Liver (tissue), 8 donors: ENCODE measurements at regions not wholly inside any gene's neighbourhood (a gene's known extent, or its start where the extent isn't known, plus 50 kb on each side); places are given as distances from the start of the nearest gene placed in this dataset.

ENCODE experiments used
- DNase-seq: peaks from one replicate; pipeline ENCODE4 v3.0.0-alpha.2; 2017; ENCODE audit warnings: low spot score
- H3K27ac ChIP-seq, 2 donors: one replicate each; pipeline ENCODE4 v1.7.0; 2013; ENCODE audit warnings: inconsistent platforms in 2 of 2, low read length in 2 of 2, control low read depth in 1 of 2, low read depth in 1 of 2, mild to moderate bottlenecking in 1 of 2
- H3K27me3 ChIP-seq, 4 donors: one replicate each; pipeline versions ENCODE4 v1.6.1 to v1.7.0; 2013; ENCODE audit warnings: low read length in 3 of 4, inconsistent platforms in 1 of 4, mild to moderate bottlenecking in 1 of 4, moderate library complexity in 1 of 4; ENCODE audit not compliant: control insufficient read depth in 4 of 4, insufficient read depth in 4 of 4
- H3K36me3 ChIP-seq, 4 donors: one replicate each; pipeline versions ENCODE4 v1.6.1 to v1.7.0; 2013; ENCODE audit warnings: low read length in 3 of 4, mild to moderate bottlenecking in 3 of 4, low read depth in 1 of 4, moderate library complexity in 1 of 4; ENCODE audit not compliant: control insufficient read depth in 4 of 4, insufficient read depth in 3 of 4
- H3K4me1 ChIP-seq, 4 donors: one replicate each; pipeline versions ENCODE4 v1.6.1 to v1.7.0; 2013; ENCODE audit warnings: low read length in 3 of 4, mild to moderate bottlenecking in 3 of 4, moderate library complexity in 1 of 4; ENCODE audit not compliant: control insufficient read depth in 4 of 4, insufficient read depth in 4 of 4
- H3K4me3 ChIP-seq, 3 donors: one replicate each; pipeline versions ENCODE4 v1.6.1 to v1.7.0; 2013; ENCODE audit warnings: low read length in 3 of 3, control low read depth in 1 of 3, low read depth in 1 of 3, mild to moderate bottlenecking in 1 of 3
- H3K9ac ChIP-seq, 2 donors: one replicate each; pipeline ENCODE4 v1.7.0; 2013; ENCODE audit warnings: low read length in 2 of 2, mild to moderate bottlenecking in 2 of 2, moderate library complexity in 2 of 2, control low read depth in 1 of 2, low read depth in 1 of 2
- H3K9me3 ChIP-seq, 4 donors: one replicate each; pipeline versions ENCODE4 v1.6.1 to v1.7.0; 2013; ENCODE audit warnings: low read length in 3 of 4; ENCODE audit not compliant: control insufficient read depth in 4 of 4
- EGR1 ChIP-seq, 2 donors: IDR thresholded peaks; 2 replicates each; pipeline ENCODE4 v1.6.1; 2016 to 2018; ENCODE audit warnings: antibody characterized with exemption in 2 of 2, low read depth in 2 of 2
- FOXA1 ChIP-seq: IDR thresholded peaks from 2 replicates; pipeline ENCODE4 v1.6.1; 2016; ENCODE audit warnings: antibody characterized with exemption
- FOXA2 ChIP-seq: IDR thresholded peaks from 2 replicates; pipeline ENCODE4 v1.6.1; 2016; ENCODE audit warnings: antibody characterized with exemption
- GABPA ChIP-seq, 2 donors: IDR thresholded peaks in 1 of 2; conservative IDR thresholded peaks in 1 of 2; 2 replicates each; pipeline ENCODE4 v1.6.1; 2016; ENCODE audit warnings: antibody characterized with exemption in 2 of 2, mild to moderate bottlenecking in 1 of 2, moderate library complexity in 1 of 2
- HNF4A ChIP-seq, 2 donors: conservative IDR thresholded peaks; 2 replicates each; pipeline ENCODE4 v1.6.1; 2016; ENCODE audit warnings: antibody characterized with exemption in 2 of 2, mild to moderate bottlenecking in 2 of 2
- HNF4G ChIP-seq: IDR thresholded peaks from 2 replicates; pipeline ENCODE4 v1.6.1; 2016; ENCODE audit warnings: antibody characterized with exemption
- JUND ChIP-seq, 2 donors: IDR thresholded peaks; 2 replicates each; pipeline ENCODE4 v1.6.1; 2016; ENCODE audit warnings: antibody characterized with exemption in 2 of 2
- NR2F2 ChIP-seq: IDR thresholded peaks from 2 replicates; pipeline ENCODE4 v1.6.1; 2016; ENCODE audit warnings: antibody characterized with exemption
- RAD21 ChIP-seq, 2 donors: IDR thresholded peaks; 2 replicates each; pipeline ENCODE4 v1.6.1; 2016; ENCODE audit warnings: antibody characterized with exemption in 2 of 2, mild to moderate bottlenecking in 2 of 2
- SP1 ChIP-seq: IDR thresholded peaks from 2 replicates; pipeline ENCODE4 v1.6.1; 2018; ENCODE audit warnings: antibody characterized with exemption, mild to moderate bottlenecking
- TAF1 ChIP-seq: conservative IDR thresholded peaks from 2 replicates; pipeline ENCODE4 v1.6.1; 2016; ENCODE audit warnings: antibody characterized with exemption, mild to moderate bottlenecking
- YY1 ChIP-seq: IDR thresholded peaks from 2 replicates; pipeline ENCODE4 v1.6.1; 2016; ENCODE audit warnings: antibody characterized with exemption, mild to moderate bottlenecking
- WGBS: extraction: QIAGEN DNeasy Blood & Tissue Kit; methylation state at CpG from one replicate; pipeline ENCODE4 v1.1.7; 2013; 5-methylcytosine and 5-hydroxymethylcytosine counted together
- TF ChIP-seq, protein P1 (sequence below): fragments of 150-350 bp; IDR thresholded peaks from 2 replicates; pipeline ENCODE4 v1.5.1; 2017; ENCODE audit warnings: improper control_type of control experiment, low read depth, low read length; ENCODE audit not compliant: missing input control
- TF ChIP-seq, protein P2 (sequence below): IDR thresholded peaks from 2 replicates; pipeline ENCODE4 v1.6.1; 2016; ENCODE audit warnings: antibody characterized with exemption, mild to moderate bottlenecking
- TF ChIP-seq, protein P3 (sequence below): IDR thresholded peaks from 2 replicates; pipeline ENCODE4 v1.6.1; 2016; ENCODE audit warnings: antibody characterized with exemption
- TF ChIP-seq, protein P4 (sequence below): IDR thresholded peaks from 2 replicates; pipeline ENCODE4 v1.6.1; 2016; ENCODE audit warnings: antibody characterized with exemption
- TF ChIP-seq, protein P5 (sequence below): IDR thresholded peaks from 2 replicates; pipeline ENCODE4 v1.6.1; 2016; ENCODE audit warnings: antibody characterized with exemption
- donor health status: healthy.
- donor health status: healthy.
- donor health status: healthy.
- donor health status: healthy.
- donor health status: healthy.

DNA sequence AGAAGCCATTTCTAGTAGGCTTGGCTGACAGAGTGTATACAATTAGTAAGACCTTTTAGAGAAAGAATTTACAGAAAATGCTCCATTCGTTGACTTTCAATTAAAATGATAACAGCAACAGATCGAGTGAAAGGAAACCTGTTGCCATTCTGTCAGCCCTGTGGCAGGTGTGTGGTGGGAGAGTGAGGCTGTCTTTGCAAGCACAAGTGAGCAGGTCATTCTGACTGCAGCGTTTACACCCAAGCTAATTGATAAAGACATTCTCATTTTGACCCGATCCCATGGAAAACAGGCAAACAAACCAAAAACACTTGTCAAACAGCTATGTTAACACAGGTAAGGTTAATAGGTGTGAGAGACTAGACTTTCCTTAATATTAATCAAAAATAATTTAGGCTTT is 257.3 kb downstream of the PTBP2 start:
- DNase-seq = no peak
- TF ChIP-seq GABPA (IDR thresholded peaks at IDR 0.05 in 1 of 2, conservative IDR thresholded peaks at IDR 0.05 in 1 of 2) = no peak
- no peak for TF ChIP-seq TAF1
- no peak for TF ChIP-seq FOXA1
- no peak for TF ChIP-seq RAD21 (IDR thresholded peaks at IDR 0.05)
- TF ChIP-seq HNF4G = no peak
- TF ChIP-seq, protein P1, sequence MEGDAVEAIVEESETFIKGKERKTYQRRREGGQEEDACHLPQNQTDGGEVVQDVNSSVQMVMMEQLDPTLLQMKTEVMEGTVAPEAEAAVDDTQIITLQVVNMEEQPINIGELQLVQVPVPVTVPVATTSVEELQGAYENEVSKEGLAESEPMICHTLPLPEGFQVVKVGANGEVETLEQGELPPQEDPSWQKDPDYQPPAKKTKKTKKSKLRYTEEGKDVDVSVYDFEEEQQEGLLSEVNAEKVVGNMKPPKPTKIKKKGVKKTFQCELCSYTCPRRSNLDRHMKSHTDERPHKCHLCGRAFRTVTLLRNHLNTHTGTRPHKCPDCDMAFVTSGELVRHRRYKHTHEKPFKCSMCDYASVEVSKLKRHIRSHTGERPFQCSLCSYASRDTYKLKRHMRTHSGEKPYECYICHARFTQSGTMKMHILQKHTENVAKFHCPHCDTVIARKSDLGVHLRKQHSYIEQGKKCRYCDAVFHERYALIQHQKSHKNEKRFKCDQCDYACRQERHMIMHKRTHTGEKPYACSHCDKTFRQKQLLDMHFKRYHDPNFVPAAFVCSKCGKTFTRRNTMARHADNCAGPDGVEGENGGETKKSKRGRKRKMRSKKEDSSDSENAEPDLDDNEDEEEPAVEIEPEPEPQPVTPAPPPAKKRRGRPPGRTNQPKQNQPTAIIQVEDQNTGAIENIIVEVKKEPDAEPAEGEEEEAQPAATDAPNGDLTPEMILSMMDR = no peak
- TF ChIP-seq HNF4A (conservative IDR thresholded peaks at IDR 0.05) = no peak
- TF ChIP-seq EGR1 (IDR thresholded peaks at IDR 0.05; ENCODE audit: low read depth in 2 of 2) = no peak
- TF ChIP-seq, protein P2, sequence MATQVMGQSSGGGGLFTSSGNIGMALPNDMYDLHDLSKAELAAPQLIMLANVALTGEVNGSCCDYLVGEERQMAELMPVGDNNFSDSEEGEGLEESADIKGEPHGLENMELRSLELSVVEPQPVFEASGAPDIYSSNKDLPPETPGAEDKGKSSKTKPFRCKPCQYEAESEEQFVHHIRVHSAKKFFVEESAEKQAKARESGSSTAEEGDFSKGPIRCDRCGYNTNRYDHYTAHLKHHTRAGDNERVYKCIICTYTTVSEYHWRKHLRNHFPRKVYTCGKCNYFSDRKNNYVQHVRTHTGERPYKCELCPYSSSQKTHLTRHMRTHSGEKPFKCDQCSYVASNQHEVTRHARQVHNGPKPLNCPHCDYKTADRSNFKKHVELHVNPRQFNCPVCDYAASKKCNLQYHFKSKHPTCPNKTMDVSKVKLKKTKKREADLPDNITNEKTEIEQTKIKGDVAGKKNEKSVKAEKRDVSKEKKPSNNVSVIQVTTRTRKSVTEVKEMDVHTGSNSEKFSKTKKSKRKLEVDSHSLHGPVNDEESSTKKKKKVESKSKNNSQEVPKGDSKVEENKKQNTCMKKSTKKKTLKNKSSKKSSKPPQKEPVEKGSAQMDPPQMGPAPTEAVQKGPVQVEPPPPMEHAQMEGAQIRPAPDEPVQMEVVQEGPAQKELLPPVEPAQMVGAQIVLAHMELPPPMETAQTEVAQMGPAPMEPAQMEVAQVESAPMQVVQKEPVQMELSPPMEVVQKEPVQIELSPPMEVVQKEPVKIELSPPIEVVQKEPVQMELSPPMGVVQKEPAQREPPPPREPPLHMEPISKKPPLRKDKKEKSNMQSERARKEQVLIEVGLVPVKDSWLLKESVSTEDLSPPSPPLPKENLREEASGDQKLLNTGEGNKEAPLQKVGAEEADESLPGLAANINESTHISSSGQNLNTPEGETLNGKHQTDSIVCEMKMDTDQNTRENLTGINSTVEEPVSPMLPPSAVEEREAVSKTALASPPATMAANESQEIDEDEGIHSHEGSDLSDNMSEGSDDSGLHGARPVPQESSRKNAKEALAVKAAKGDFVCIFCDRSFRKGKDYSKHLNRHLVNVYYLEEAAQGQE = no peak
- TF ChIP-seq SP1 = no peak
- TF ChIP-seq FOXA2 = no peak
- TF ChIP-seq YY1 = no peak
- TF ChIP-seq NR2F2 = no peak
- TF ChIP-seq, protein P3, sequence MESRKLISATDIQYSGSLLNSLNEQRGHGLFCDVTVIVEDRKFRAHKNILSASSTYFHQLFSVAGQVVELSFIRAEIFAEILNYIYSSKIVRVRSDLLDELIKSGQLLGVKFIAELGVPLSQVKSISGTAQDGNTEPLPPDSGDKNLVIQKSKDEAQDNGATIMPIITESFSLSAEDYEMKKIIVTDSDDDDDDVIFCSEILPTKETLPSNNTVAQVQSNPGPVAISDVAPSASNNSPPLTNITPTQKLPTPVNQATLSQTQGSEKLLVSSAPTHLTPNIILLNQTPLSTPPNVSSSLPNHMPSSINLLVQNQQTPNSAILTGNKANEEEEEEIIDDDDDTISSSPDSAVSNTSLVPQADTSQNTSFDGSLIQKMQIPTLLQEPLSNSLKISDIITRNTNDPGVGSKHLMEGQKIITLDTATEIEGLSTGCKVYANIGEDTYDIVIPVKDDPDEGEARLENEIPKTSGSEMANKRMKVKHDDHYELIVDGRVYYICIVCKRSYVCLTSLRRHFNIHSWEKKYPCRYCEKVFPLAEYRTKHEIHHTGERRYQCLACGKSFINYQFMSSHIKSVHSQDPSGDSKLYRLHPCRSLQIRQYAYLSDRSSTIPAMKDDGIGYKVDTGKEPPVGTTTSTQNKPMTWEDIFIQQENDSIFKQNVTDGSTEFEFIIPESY = no peak
- TF ChIP-seq, protein P4, sequence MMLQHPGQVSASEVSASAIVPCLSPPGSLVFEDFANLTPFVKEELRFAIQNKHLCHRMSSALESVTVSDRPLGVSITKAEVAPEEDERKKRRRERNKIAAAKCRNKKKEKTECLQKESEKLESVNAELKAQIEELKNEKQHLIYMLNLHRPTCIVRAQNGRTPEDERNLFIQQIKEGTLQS = no peak
- TF ChIP-seq JUND (IDR thresholded peaks at IDR 0.05) = no peak
- TF ChIP-seq, protein P5, sequence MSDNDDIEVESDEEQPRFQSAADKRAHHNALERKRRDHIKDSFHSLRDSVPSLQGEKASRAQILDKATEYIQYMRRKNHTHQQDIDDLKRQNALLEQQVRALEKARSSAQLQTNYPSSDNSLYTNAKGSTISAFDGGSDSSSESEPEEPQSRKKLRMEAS = no peak
- peaks cover 0 to 3% (median 0%) of the 10 kb centered on the region in 4 donors for H3K9me3 ChIP-seq
- no peak overlapping the region for H3K27ac ChIP-seq
- WGBS = 53% methylated on average over 4 of the region's 4 CpGs
- no peak overlapping the region for H3K4me3 ChIP-seq
- H3K36me3 ChIP-seq = no peaks in the 10 kb centered on the region
- H3K27me3 ChIP-seq = no peaks in the 10 kb centered on the region
- no peaks in the 10 kb centered on the region for H3K4me1 ChIP-seq
- H3K9ac ChIP-seq = no peak overlapping the region
